Naive thymus-derived CD8-positive, alpha-beta T cell (primary cell): ENCODE measurements at regions not wholly inside any gene's neighbourhood (a gene's known extent, or its start where the extent isn't known, plus 50 kb on each side); places are given as distances from the start of the nearest gene placed in this dataset.

Source experiments
- ATAC-seq, 2 donors: fragments of 150-1000 bp; cut with Tn5 transposase in 1 of 2; sonication (Bioruptor Pico), chemical (Tn5 transposase) in 1 of 2; 1 replicate in 1 of 2; 2 replicates in 1 of 2; pipeline ENCODE4 v1.10.0; 2021; ENCODE audit warnings: mild to moderate bottlenecking in 2 of 2, moderate library complexity in 2 of 2
- POLR2A ChIA-PET: fragments of 350-600 bp; sonication (Branson Sonifier 250); formaldehyde crosslinking; loops from one replicate; lab custom pipeline; 2021; ENCODE audit warnings: antibody characterized with exemption; lab: Charles Lee
- DNase-seq, 10 donors: peaks; one replicate each; pipeline versions ENCODE4 v3.0.0 to v3.0.0-alpha.2; 2020 to 2022
- H3K27ac Mint-ChIP-seq, 10 donors: one replicate each; pipeline ENCODE4 v1.8.0; 2020 to 2022; ENCODE audit warnings: mild to moderate bottlenecking in 10 of 10, mixed read lengths in 10 of 10, moderate library complexity in 4 of 10, inconsistent platforms in 1 of 10
- H3K27me3 Mint-ChIP-seq, 5 donors: one replicate each; pipeline ENCODE4 v1.8.0; 2021 to 2022; ENCODE audit warnings: mixed read lengths in 5 of 5
- H3K36me3 Mint-ChIP-seq, 3 donors: one replicate each; pipeline ENCODE4 v1.8.0; 2020 to 2022; ENCODE audit warnings: mixed read lengths in 3 of 3, mild to moderate bottlenecking in 2 of 3, inconsistent platforms in 1 of 3
- H3K4me1 Mint-ChIP-seq, 4 donors: one replicate each; pipeline ENCODE4 v1.8.0; 2021 to 2022; ENCODE audit warnings: mixed read lengths in 4 of 4
- H3K4me3 Mint-ChIP-seq, 10 donors: one replicate each; pipeline ENCODE4 v1.8.0; 2020 to 2022; ENCODE audit warnings: mild to moderate bottlenecking in 10 of 10, mixed read lengths in 10 of 10, moderate library complexity in 6 of 10, inconsistent platforms in 1 of 10
- H3K9me3 Mint-ChIP-seq, 9 donors: one replicate each; pipeline ENCODE4 v1.8.0; 2020 to 2022; ENCODE audit warnings: mixed read lengths in 9 of 9, mild to moderate bottlenecking in 3 of 9, inconsistent platforms in 1 of 9, moderate library complexity in 1 of 9

GRCh38 chr1:22369294-22370189 lies 82.1 kb upstream of the ZBTB40 start:
- no peak for ATAC-seq
- peaks cover 0 to 11% (median 2%) of the 10 kb centered on the region in 9 donors for H3K9me3 Mint-ChIP-seq
- peaks cover 18 to 74% (median 40%) of the 10 kb centered on the region in 5 donors for H3K27me3 Mint-ChIP-seq

GRCh38 chr1:22370190-22370498 lies 81.5 kb upstream of the ZBTB40 start:
- Mint-ChIP-seq H3K36me3 (no peaks in the 10 kb centered on the region), H3K4me3 (no peak overlapping the region), H3K9me3 (peaks cover 0 to 11% (median 2%) of the 10 kb centered on the region in 9 donors), H3K27ac (no peak overlapping the region), H3K27me3 (peaks cover 18 to 69% (median 40%) of the 10 kb centered on the region in 5 donors), H3K4me1 (no peaks in the 10 kb centered on the region)
- no peak for DNase-seq
- POLR2A ChIA-PET = no interaction called here
- no peak for ATAC-seq

More at GRCh38 chr1:22369294-22370189, 82.1 kb upstream of the ZBTB40 start:
- DNase-seq = no peak
- Mint-ChIP-seq H3K27ac (no peak overlapping the region), H3K36me3 (no peaks in the 10 kb centered on the region), H3K4me1 (no peaks in the 10 kb centered on the region), H3K4me3 (no peak overlapping the region)
- POLR2A ChIA-PET = interaction anchor here (0.6 kb wide), 1 partner anchor 594 kb away, joined by 3 read pairs; no protein-coding TSS in a partner anchor

- ATAC-seq (no peak), DNase-seq (no peak)
- no peaks in the 10 kb centered on the region for H3K4me1 Mint-ChIP-seq
- peak overlapping the region in 1 of 10 donors; percentile 14 for H3K27ac Mint-ChIP-seq
- no peak overlapping the region for H3K4me3 Mint-ChIP-seq
- POLR2A ChIA-PET = no interaction called here
- peaks cover 0 to 11% (median 2%) of the 10 kb centered on the region in 9 donors for H3K9me3 Mint-ChIP-seq
- peaks cover 20 to 58% (median 32%) of the 10 kb centered on the region in 5 donors for H3K27me3 Mint-ChIP-seq
- H3K36me3 Mint-ChIP-seq = no peaks in the 10 kb centered on the region
These were observed 80.2 kb upstream of the ZBTB40 start for GRCh38 chr1:22371408-22371807.

GRCh38 chr1:22373252-22373651 lies 78.4 kb upstream of the ZBTB40 start:
- POLR2A ChIA-PET = no interaction called here
- H3K27me3 Mint-ChIP-seq = peaks cover 14 to 57% (median 24%) of the 10 kb centered on the region in 5 donors
- H3K27ac Mint-ChIP-seq = no peak overlapping the region
- H3K4me1 Mint-ChIP-seq = no peaks in the 10 kb centered on the region
- ATAC-seq (no peak), DNase-seq (no peak)
- H3K9me3 Mint-ChIP-seq = peaks cover 0 to 11% (median 2%) of the 10 kb centered on the region in 9 donors
- no peak overlapping the region for H3K4me3 Mint-ChIP-seq
- H3K36me3 Mint-ChIP-seq = no peaks in the 10 kb centered on the region

- Mint-ChIP-seq H3K27ac (no peak overlapping the region), H3K4me1 (no peaks in the 10 kb centered on the region), H3K27me3 (peaks cover 13 to 50% (median 21%) of the 10 kb centered on the region in 5 donors), H3K36me3 (no peaks in the 10 kb centered on the region), H3K4me3 (no peak overlapping the region), H3K9me3 (peaks cover 0 to 11% (median 2%) of the 10 kb centered on the region in 9 donors)
- ATAC-seq = no peak
- no peak for DNase-seq
- POLR2A ChIA-PET = no interaction called here
These were observed 77.7 kb upstream of the ZBTB40 start for GRCh38 chr1:22374001-22374400.

GRCh38 chr1:22375601-22376000 lies 76.0 kb upstream of the ZBTB40 start:
- no peak for ATAC-seq
- H3K9me3 Mint-ChIP-seq = peaks cover 0 to 11% (median 2%) of the 10 kb centered on the region in 9 donors

GRCh38 chr1:22376001-22376400 lies 75.7 kb upstream of the ZBTB40 start:
- H3K27ac Mint-ChIP-seq = no peak overlapping the region
- DNase-seq (no peak), ATAC-seq (no peak)
- H3K4me3 Mint-ChIP-seq = no peak overlapping the region
- no peaks in the 10 kb centered on the region for H3K36me3 Mint-ChIP-seq
- no peaks in the 10 kb centered on the region for H3K4me1 Mint-ChIP-seq
- peaks cover 10 to 46% (median 23%) of the 10 kb centered on the region in 5 donors for H3K27me3 Mint-ChIP-seq
- POLR2A ChIA-PET = no interaction called here
- H3K9me3 Mint-ChIP-seq = peaks cover 0 to 11% (median 2%) of the 10 kb centered on the region in 9 donors

More at GRCh38 chr1:22375601-22376000, 76.0 kb upstream of the ZBTB40 start:
- no peak for DNase-seq
- Mint-ChIP-seq H3K27ac (no peak overlapping the region), H3K4me3 (no peak overlapping the region), H3K36me3 (no peaks in the 10 kb centered on the region), H3K27me3 (peaks cover 10 to 46% (median 19%) of the 10 kb centered on the region in 5 donors), H3K4me1 (no peaks in the 10 kb centered on the region)
- POLR2A ChIA-PET = no interaction called here

- Mint-ChIP-seq H3K4me3 (no peak overlapping the region), H3K9me3 (peaks cover 0 to 11% (median 2%) of the 10 kb centered on the region in 9 donors), H3K4me1 (no peaks in the 10 kb centered on the region), H3K27ac (no peak overlapping the region), H3K27me3 (peaks cover 10 to 46% (median 19%) of the 10 kb centered on the region in 5 donors), H3K36me3 (no peaks in the 10 kb centered on the region)
- no peak for ATAC-seq
- POLR2A ChIA-PET = no interaction called here
- no peak for DNase-seq
These were observed 75.1 kb upstream of the ZBTB40 start for GRCh38 chr1:22376546-22376945.

- Mint-ChIP-seq H3K27me3 (peaks cover 12 to 44% (median 16%) of the 10 kb centered on the region in 5 donors), H3K36me3 (no peaks in the 10 kb centered on the region), H3K4me3 (no peak overlapping the region), H3K27ac (no peak overlapping the region), H3K4me1 (no peaks in the 10 kb centered on the region), H3K9me3 (peaks cover 0 to 11% (median 2%) of the 10 kb centered on the region in 9 donors)
- ATAC-seq (no peak), DNase-seq (no peak)
- POLR2A ChIA-PET = no interaction called here
These were observed 74.7 kb upstream of the ZBTB40 start for GRCh38 chr1:22376976-22377375.

GRCh38 chr1:22379566-22379965 lies 72.1 kb upstream of the ZBTB40 start:
- Mint-ChIP-seq H3K27me3 (peaks cover 16 to 49% (median 25%) of the 10 kb centered on the region in 5 donors), H3K27ac (peak overlapping the region in 1 of 10 donors; percentile 15), H3K9me3 (no peaks in the 10 kb centered on the region), H3K4me3 (no peak overlapping the region), H3K36me3 (no peaks in the 10 kb centered on the region), H3K4me1 (no peaks in the 10 kb centered on the region)
- DNase-seq = no peak
- POLR2A ChIA-PET = no interaction called here
- ATAC-seq = no peak

- DNase-seq = no peak
- H3K4me3 Mint-ChIP-seq = no peak overlapping the region
- H3K27me3 Mint-ChIP-seq = peaks cover 18 to 55% (median 25%) of the 10 kb centered on the region in 5 donors
- POLR2A ChIA-PET = no interaction called here
- H3K27ac Mint-ChIP-seq = no peak overlapping the region
- no peak for ATAC-seq
- H3K9me3 Mint-ChIP-seq = no peaks in the 10 kb centered on the region
- H3K4me1 Mint-ChIP-seq = no peaks in the 10 kb centered on the region
- H3K36me3 Mint-ChIP-seq = no peaks in the 10 kb centered on the region
These were observed 71.4 kb upstream of the ZBTB40 start for GRCh38 chr1:22380024-22380785.

GRCh38 chr1:22383526-22384294 lies 67.9 kb upstream of the ZBTB40 start:
- Mint-ChIP-seq H3K9me3 (no peaks in the 10 kb centered on the region), H3K27ac (no peak overlapping the region), H3K4me3 (no peak overlapping the region), H3K27me3 (peaks cover 35 to 81% (median 50%) of the 10 kb centered on the region in 5 donors), H3K4me1 (no peaks in the 10 kb centered on the region), H3K36me3 (peaks cover 0 to 3% (median 0%) of the 10 kb centered on the region in 3 donors)
- POLR2A ChIA-PET = no interaction called here
- ATAC-seq (no peak), DNase-seq (no peak)
